HG03457 (cell line): ENCODE measurements at regions not wholly inside any gene's neighbourhood (a gene's known extent, or its start where the extent isn't known, plus 50 kb on each side); places are given as distances from the start of the nearest gene placed in this dataset.

Experiments
- ATAC-seq: cut with Tn5 transposase; IDR thresholded peaks from one replicate; pipeline ENCODE4 v1.9.1; 2021; ENCODE audit warnings: moderate number of reproducible peaks; ENCODE audit not compliant: unreplicated experiment

DNA sequence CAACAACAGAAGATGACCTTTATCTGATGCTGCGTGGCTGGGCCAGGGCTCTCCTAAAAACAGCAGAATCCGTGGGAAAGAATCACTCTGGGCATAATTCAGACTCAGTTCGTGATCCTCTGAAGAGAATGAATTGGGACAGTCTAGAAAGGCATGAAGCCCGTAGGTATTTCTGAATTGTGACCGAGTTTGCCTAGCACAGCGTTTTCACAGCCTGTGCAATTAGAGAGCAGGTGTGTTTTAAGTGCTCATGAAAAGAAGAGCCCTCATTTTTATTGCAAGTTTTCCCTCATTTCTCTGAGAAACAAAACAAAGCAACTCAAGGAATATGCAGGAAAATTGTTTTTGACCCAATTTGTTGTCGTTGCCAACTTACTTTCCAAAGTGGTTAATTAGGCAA lies 366.2 kb downstream of the WDR11 start:
- ATAC-seq, result no peak

- ATAC-seq, result no peak
These were observed 369.9 kb downstream of the WDR11 start for GRCh38 chr10:121221072-121221471.

DNA sequence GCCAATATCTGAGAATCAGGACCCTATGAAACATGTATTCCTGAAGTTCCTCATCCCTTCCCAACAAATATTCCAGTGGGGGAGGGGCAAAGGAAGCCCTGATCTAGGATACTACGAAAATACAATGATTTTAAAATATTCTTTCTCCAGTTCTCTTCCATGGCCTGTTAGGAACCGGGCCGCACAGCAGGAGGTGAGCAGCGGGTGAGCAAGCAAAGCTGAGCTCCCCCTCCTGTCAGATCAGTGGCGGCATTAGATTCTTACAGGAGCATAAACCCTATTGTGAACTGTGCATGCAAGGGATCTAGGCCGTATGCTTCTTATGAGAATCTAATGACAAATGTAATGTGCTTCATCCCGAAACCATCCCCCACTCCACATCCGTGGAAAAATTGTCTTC lies 370.8 kb downstream of the WDR11 start:
- ATAC-seq, result no peak

- ATAC-seq, result no peak
These were observed 371.7 kb downstream of the WDR11 start for GRCh38 chr10:121222842-121223241.

DNA sequence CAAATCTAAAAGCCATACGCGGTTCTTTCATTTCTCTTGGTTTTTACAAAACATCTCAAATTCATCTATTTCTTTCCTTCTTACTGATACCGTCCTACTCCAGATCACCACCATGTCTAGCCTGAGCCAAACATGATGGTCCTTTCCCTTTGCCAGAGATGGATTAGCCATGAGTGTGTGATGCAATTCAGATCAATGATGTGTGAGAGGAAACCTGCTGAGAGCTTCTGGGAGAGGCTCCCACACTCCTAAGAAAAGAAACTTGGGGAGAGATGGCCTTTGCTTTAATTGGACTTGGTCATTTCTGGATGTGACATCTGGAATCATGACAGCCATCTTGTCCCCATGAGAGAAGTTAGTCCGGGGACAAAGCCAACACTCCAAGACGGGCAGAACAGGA lies 367.2 kb downstream of the FGFR2 start:
- ATAC-seq, result no peak

GRCh38 chr10:121232494-121232893 lies 365.8 kb downstream of the FGFR2 start:
- ATAC-seq, result no peak

DNA sequence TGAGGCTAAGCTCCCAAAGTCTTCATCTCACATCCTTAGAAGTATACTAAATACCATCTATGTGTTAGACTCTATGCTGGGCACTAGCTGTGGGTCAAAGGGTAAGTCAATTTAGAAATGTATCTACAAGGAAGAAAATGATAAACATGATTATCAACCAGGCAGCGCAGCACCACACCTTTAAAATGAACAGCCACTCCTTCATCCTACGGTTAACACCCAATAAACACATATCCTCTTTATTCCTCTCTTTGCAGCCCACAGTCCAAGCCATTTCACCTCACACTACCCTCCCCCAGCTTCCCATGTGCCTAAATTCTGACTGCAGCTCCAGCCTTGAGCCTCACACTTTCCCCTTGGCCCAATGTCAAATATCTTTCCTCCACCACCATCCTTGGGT lies 362.6 kb downstream of the FGFR2 start:
- ATAC-seq, result no peak

GRCh38 chr10:121236621-121237020 lies 361.6 kb downstream of the FGFR2 start:
- no peak for ATAC-seq

GRCh38 chr10:121237718-121238117 lies 360.5 kb downstream of the FGFR2 start:
- ATAC-seq, result no peak

DNA sequence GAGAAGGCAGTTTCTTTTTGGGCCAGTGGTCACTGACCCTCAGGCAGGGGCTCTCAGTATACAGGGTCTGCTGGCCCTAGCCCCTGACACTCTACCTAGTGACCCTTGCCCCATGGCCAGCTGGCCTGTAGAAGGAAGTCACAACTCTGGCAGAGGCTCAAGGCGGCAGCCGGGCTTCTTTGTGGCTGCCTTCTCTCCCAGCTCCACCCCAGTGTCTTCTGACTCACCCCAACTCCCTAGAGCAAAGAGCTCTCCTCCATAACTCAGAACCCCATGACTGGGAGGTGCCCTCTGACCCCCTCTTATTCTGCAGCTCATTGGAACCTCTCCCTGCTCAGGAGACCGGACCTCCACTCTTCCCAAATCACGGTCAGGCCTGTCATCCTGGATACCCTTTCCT lies 358.2 kb downstream of the FGFR2 start:
- no peak for ATAC-seq

- ATAC-seq, result no peak
These were observed 357.7 kb downstream of the FGFR2 start for GRCh38 chr10:121240556-121240955.

- ATAC-seq, result no peak
These were observed 356.9 kb downstream of the FGFR2 start for GRCh38 chr10:121241337-121241736.

DNA sequence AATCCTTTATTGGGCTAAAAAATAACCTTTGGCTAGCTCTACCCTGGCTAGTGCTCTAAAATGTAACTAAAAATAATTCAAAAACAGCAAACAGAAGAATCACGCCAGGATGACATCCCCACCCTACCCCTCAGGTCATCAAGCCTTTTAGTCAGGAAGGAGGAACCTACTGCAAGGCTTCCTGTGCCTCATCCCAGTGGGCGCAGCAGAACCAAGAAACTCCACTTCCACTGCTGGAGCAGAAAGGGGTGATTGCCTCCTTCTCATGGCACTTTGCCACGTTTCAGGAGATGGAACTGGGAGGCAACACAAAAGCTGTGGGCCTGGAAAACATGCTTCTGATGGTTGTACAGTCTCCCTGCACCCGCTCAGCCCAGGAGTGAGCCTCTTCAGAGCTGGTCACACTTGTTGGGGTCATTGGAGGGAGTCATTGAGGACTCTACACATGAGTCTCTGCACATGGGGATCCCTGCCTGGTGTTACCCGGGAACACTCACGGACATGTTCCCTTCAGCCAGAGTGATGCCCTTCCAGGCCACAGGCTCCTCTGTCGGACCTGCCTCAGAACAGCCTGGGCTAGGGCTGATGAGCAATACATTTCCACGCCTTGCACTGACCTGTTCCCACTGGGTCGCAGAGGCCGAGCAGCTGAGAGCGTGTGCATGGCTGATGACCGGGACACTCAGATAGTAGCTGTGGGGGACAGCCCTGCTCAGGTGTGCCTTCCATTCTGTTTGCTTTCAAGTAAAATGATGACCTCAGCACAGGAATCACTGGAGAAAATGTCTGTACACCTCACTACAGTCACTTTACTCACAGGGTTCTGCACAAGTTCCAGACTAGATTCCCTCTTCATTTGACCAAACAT lies 355.3 kb downstream of the FGFR2 start:
- no peak for ATAC-seq

GRCh38 chr10:121243609-121244241 lies 354.5 kb downstream of the FGFR2 start:
- no peak for ATAC-seq

- no peak for ATAC-seq
These were observed 353.4 kb downstream of the FGFR2 start for GRCh38 chr10:121244818-121245217.

GRCh38 chr10:121245754-121246153 lies 352.5 kb downstream of the FGFR2 start:
- no peak for ATAC-seq

- ATAC-seq, result no peak
These were observed 350.0 kb downstream of the FGFR2 start for GRCh38 chr10:121248266-121248665.

DNA sequence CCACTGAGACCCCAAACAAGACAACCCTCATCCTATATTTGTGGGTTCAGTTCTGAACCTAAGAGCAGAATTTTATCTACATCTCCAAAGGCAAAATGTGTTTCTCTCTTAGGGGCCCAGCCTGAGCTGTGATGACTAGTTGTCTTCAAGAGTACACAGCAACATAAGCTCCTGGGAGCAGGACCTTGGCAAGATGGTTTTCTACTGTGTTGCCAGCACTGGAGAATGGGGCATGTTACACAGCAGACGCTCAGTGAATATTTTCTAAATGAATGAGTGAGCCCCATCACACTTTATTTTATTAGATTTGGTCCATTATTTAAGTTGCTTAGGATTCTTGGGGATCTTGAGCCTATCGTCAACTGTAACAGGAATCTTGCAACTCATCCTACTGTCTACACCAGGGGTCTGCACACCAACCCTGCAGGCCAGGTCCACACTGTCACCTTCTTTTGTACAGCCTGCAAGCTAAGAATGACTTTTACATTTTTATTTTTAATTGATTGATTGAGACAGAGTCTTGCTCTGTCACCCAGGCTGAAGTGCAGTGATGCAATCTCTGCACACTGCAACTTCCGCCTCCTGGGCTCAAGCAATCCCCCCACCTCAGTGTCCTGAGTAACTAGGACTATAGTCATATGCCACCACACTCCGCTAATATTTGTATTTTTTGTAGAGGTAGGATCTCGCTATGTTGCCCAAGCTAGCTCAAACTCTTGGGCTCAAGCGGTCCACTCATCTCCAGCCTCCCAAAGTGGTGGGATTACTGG lies 347.1 kb downstream of the FGFR2 start:
- ATAC-seq, result no peak

- ATAC-seq, result no peak
These were observed 345.5 kb downstream of the FGFR2 start for GRCh38 chr10:121252756-121253155.

- no peak for ATAC-seq
These were observed 337.9 kb downstream of the FGFR2 start for GRCh38 chr10:121260377-121260776.

GRCh38 chr10:121261665-121262064 lies 336.6 kb downstream of the FGFR2 start:
- no peak for ATAC-seq
